Hepatocyte (in vitro differentiated cells): ENCODE measurements at regions not wholly inside any gene's neighbourhood (a gene's known extent, or its start where the extent isn't known, plus 50 kb on each side); places are given as distances from the start of the nearest gene placed in this dataset.

Experiments used
- DNase-seq: peaks from one replicate; pipeline ENCODE4 v3.0.0-alpha.2; 2016; ENCODE audit warnings: low spot score
- H2AFZ ChIP-seq: fragments of 200-600 bp; sonication (generic); 2 replicates; pipeline ENCODE4 v1.6.0; 2016; ENCODE audit warnings: antibody characterized with exemption, mild to moderate bottlenecking
- H3K27ac ChIP-seq: fragments of 200-600 bp; sonication (generic); 2 replicates; pipeline ENCODE4 v1.5.1; 2016; ENCODE audit warnings: mild to moderate bottlenecking
- H3K27me3 ChIP-seq: fragments of 200-600 bp; sonication (generic); 2 replicates; pipeline ENCODE4 v1.6.1; 2016
- H3K36me3 ChIP-seq: fragments of 200-600 bp; sonication (generic); replicated peaks from 2 replicates; pipeline ENCODE4 v1.5.1; 2016; ENCODE audit warnings: low read depth; ENCODE audit not compliant: insufficient read depth
- H3K4me1 ChIP-seq: fragments of 200-600 bp; sonication (generic); 2 replicates; pipeline ENCODE4 v1.5.1; 2016; ENCODE audit warnings: mild to moderate bottlenecking, moderate library complexity; ENCODE audit not compliant: insufficient read depth
- H3K4me2 ChIP-seq: fragments of 200-600 bp; sonication (generic); 2 replicates; pipeline ENCODE4 v1.6.0; 2016
- H3K4me3 ChIP-seq: fragments of 200-600 bp; sonication (generic); 2 replicates; pipeline ENCODE4 v1.5.1; 2016; ENCODE audit warnings: mild to moderate bottlenecking
- H3K79me2 ChIP-seq: fragments of 200-600 bp; sonication (generic); 2 replicates; pipeline ENCODE4 v1.6.0; 2017; ENCODE audit warnings: mild to moderate bottlenecking
- H3K9me2 ChIP-seq: fragments of 200-600 bp; sonication (generic); replicated peaks from 2 replicates; pipeline ENCODE4 v1.6.0; 2017; ENCODE audit warnings: mild to moderate bottlenecking; ENCODE audit not compliant: insufficient read depth
- H3K9me3 ChIP-seq: fragments of 200-600 bp; sonication (generic); 2 replicates; pipeline ENCODE4 v1.5.1; 2016; ENCODE audit warnings: low read depth, mild to moderate bottlenecking
- H4K20me1 ChIP-seq: fragments of 200-600 bp; sonication (generic); 2 replicates; pipeline ENCODE4 v1.6.0; 2016; ENCODE audit warnings: mild to moderate bottlenecking; ENCODE audit not compliant: insufficient read depth, poor library complexity, severe bottlenecking
- CTCF ChIP-seq: fragments of 200-600 bp; sonication (generic); IDR thresholded peaks from 2 replicates; pipeline ENCODE4 v1.5.1; 2016; ENCODE audit warnings: antibody characterized with exemption, mild to moderate bottlenecking; ENCODE audit not compliant: poor library complexity
- EZH2 ChIP-seq: fragments of 200-600 bp; sonication (generic); IDR thresholded peaks from 2 replicates; pipeline ENCODE4 v1.6.1; 2016; ENCODE audit warnings: antibody characterized with exemption, mild to moderate bottlenecking, borderline replicate concordance
- EZH2phosphoT487 ChIP-seq: fragments of 200-600 bp; sonication (generic); IDR thresholded peaks from one replicate; pipeline ENCODE4 v1.6.1; 2018; ENCODE audit warnings: antibody characterized with exemption, mild to moderate bottlenecking, low read depth, moderate library complexity; ENCODE audit not compliant: unreplicated experiment, severe bottlenecking
- WGBS: methylation state at CpG from one replicate; pipeline ENCODE4 v1.1.6; 2016; ENCODE audit warnings: low lambda C conversion rate; ENCODE audit errors: missing lambda C conversion rate; 5-methylcytosine and 5-hydroxymethylcytosine counted together

- H3K36me3 ChIP-seq, result no peaks in the 10 kb centered on the region
- H3K9me3 ChIP-seq, result no peaks in the 10 kb centered on the region
- DNase-seq, result no peak
- H3K27me3 ChIP-seq, result no peaks in the 10 kb centered on the region
- no peak overlapping the region for H3K27ac ChIP-seq
- H2AFZ ChIP-seq, result no peak overlapping the region
- TF ChIP-seq EZH2phosphoT487, result no peak
- TF ChIP-seq EZH2, result no peak
- TF ChIP-seq CTCF, result no peak
- H3K79me2 ChIP-seq, result no peaks in the 10 kb centered on the region
- no peak overlapping the region for H3K4me2 ChIP-seq
- 69% methylated on average over 7 of the region's 7 CpGs for WGBS
- H3K4me1 ChIP-seq, result no peaks in the 10 kb centered on the region
- H3K9me2 ChIP-seq, result no peaks in the 10 kb centered on the region
- H4K20me1 ChIP-seq, result no peaks in the 10 kb centered on the region
- no peak overlapping the region for H3K4me3 ChIP-seq
Measured at GRCh38 chr4:178941975-178942374, 1499.7 kb upstream of the AGA start.

- no peak overlapping the region for H3K27ac ChIP-seq
- no peak for TF ChIP-seq EZH2phosphoT487
- no peak for TF ChIP-seq CTCF
- no peak for TF ChIP-seq EZH2
- H3K9me3 ChIP-seq, result no peaks in the 10 kb centered on the region
- WGBS, result 97% methylated on average over 5 of the region's 22 CpGs
- no peaks in the 10 kb centered on the region for H4K20me1 ChIP-seq
- no peak overlapping the region for H3K4me2 ChIP-seq
- no peaks in the 10 kb centered on the region for H3K27me3 ChIP-seq
- no peaks in the 10 kb centered on the region for H3K36me3 ChIP-seq
- DNase-seq, result no peak
- H3K4me3 ChIP-seq, result no peak overlapping the region
- no peak overlapping the region for H2AFZ ChIP-seq
- no peaks in the 10 kb centered on the region for H3K9me2 ChIP-seq
- no peaks in the 10 kb centered on the region for H3K79me2 ChIP-seq
- H3K4me1 ChIP-seq, result no peaks in the 10 kb centered on the region
Measured at GRCh38 chr4:178953447-178954120, 1511.3 kb upstream of the AGA start.

GRCh38 chr4:178955614-178956013 lies 1513.4 kb upstream of the AGA start:
- H3K4me1 ChIP-seq, result no peaks in the 10 kb centered on the region
- H3K27me3 ChIP-seq, result no peaks in the 10 kb centered on the region
- no peak for DNase-seq
- H4K20me1 ChIP-seq, result no peaks in the 10 kb centered on the region
- no peaks in the 10 kb centered on the region for H3K9me2 ChIP-seq
- H2AFZ ChIP-seq, result no peak overlapping the region
- H3K79me2 ChIP-seq, result no peaks in the 10 kb centered on the region
- H3K4me3 ChIP-seq, result no peak overlapping the region
- H3K4me2 ChIP-seq, result no peak overlapping the region
- H3K27ac ChIP-seq, result no peak overlapping the region
- no peaks in the 10 kb centered on the region for H3K36me3 ChIP-seq
- no peaks in the 10 kb centered on the region for H3K9me3 ChIP-seq
- TF ChIP-seq EZH2phosphoT487, result no peak
- TF ChIP-seq EZH2, result no peak
- no peak for TF ChIP-seq CTCF
